Endothelial cell of umbilical vein (primary cell): ENCODE measurements at regions not wholly inside any gene's neighbourhood (a gene's known extent, or its start where the extent isn't known, plus 50 kb on each side); places are given as distances from the start of the nearest gene placed in this dataset.

Experiments
- BruUV-seq: library from RNA; stranded (reverse); fragments of 400-500 nt; replicated peaks from 2 replicates; lab custom pipeline; 2021; lab: Mats Ljungman, UMichigan
- CTCF ChIA-PET: fragments of 300-600, 350-600 bp; sonication (Branson Sonifier 250); formaldehyde crosslinking; loops from one replicate; lab custom pipeline; 2021; ENCODE audit warnings: antibody characterized with exemption, inconsistent platforms; lab: Charles Lee
- POLR2A ChIA-PET: fragments of 300-600, 350-600 bp; sonication (Branson Sonifier 250); formaldehyde crosslinking; loops from one replicate; lab custom pipeline; 2021; ENCODE audit warnings: antibody characterized with exemption, inconsistent platforms; lab: Charles Lee
- DNase-seq: peaks from one replicate; pipeline ENCODE4 v3.0.0-alpha.2; 2011; ENCODE audit warnings: low read depth, low spot score
- FAIRE-seq: peaks from 2 replicates; lab custom pipeline; 2011; peaks lifted over from hg19 to GRCh38; lab: Jason Lieb, UNC
- H2AFZ ChIP-seq: 2 replicates; pipeline ENCODE4 v1.6.0; 2012; ENCODE audit warnings: low read depth, low read length, control low read depth, inconsistent platforms
- H3K27ac ChIP-seq: 2 replicates; pipeline ENCODE4 v1.5.1; 2011; ENCODE audit warnings: low read depth, mild to moderate bottlenecking, control low read depth, low read length, moderate library complexity; ENCODE audit not compliant: insufficient read depth
- H3K27me3 ChIP-seq, 2 experiments: 2 replicates each; pipeline versions ENCODE4 v1.6.0 to v1.6.1; 2011; ENCODE audit warnings: low read length in 2 of 2, mixed read lengths in 1 of 2; ENCODE audit not compliant: control insufficient read depth in 2 of 2, insufficient read depth in 2 of 2
- H3K36me3 ChIP-seq, 2 experiments: 2 replicates in 1 of 2; 3 replicates in 1 of 2; pipeline ENCODE4 v1.5.1; 2011; ENCODE audit warnings: low read length in 2 of 2, mild to moderate bottlenecking in 1 of 2, moderate library complexity in 1 of 2; ENCODE audit not compliant: control insufficient read depth in 2 of 2, insufficient read depth in 2 of 2; ENCODE audit errors: extremely low read depth in 1 of 2
- H3K4me1 ChIP-seq: 3 replicates; pipeline ENCODE4 v1.5.1; 2011; ENCODE audit warnings: mild to moderate bottlenecking, low read length; ENCODE audit not compliant: control insufficient read depth, insufficient read depth; ENCODE audit errors: extremely low read depth
- H3K4me2 ChIP-seq: 2 replicates; pipeline ENCODE4 v1.6.1; 2011; ENCODE audit warnings: low read length, control low read depth, mixed read lengths; ENCODE audit not compliant: insufficient read depth
- H3K4me3 ChIP-seq, 3 experiments: fragments of 200-600 bp in 1 of 3; sonication (generic), shearing (Covaris generic) in 1 of 3; replicated peaks in 1 of 3; 2 replicates each; pipeline ENCODE4 v1.5.1; 2011 to 2016; ENCODE audit warnings: control low read depth in 3 of 3, low read length in 3 of 3, mild to moderate bottlenecking in 2 of 3, inconsistent platforms in 1 of 3, low read depth in 1 of 3, moderate library complexity in 1 of 3; ENCODE audit not compliant: insufficient read depth in 1 of 3
- H3K79me2 ChIP-seq: 2 replicates; pipeline ENCODE4 v1.6.0; 2012; ENCODE audit warnings: low read length, inconsistent platforms; ENCODE audit not compliant: control insufficient read depth, insufficient read depth
- H3K9ac ChIP-seq: replicated peaks from 2 replicates; pipeline ENCODE3; 2011; ENCODE audit warnings: low read length, control low read depth; ENCODE audit not compliant: insufficient read depth; ENCODE audit errors: extremely low read depth
- H3K9me1 ChIP-seq: replicated peaks from 3 replicates; pipeline ENCODE4 v1.6.0; 2011; ENCODE audit warnings: mild to moderate bottlenecking, low read length; ENCODE audit not compliant: control insufficient read depth, insufficient read depth; ENCODE audit errors: extremely low read depth
- H3K9me3 ChIP-seq: replicated peaks from 2 replicates; pipeline ENCODE4 v1.5.1; 2012; ENCODE audit warnings: low read length, inconsistent platforms; ENCODE audit not compliant: control insufficient read depth, insufficient read depth
- H4K20me1 ChIP-seq: replicated peaks from 2 replicates; pipeline ENCODE3; 2011; ENCODE audit warnings: mild to moderate bottlenecking, low read length; ENCODE audit not compliant: control insufficient read depth, insufficient read depth; ENCODE audit errors: extremely low read depth
- CTCF ChIP-seq, 2 donors: IDR thresholded peaks; 1 replicate in 1 of 2; 2 replicates in 1 of 2; pipeline ENCODE4 v1.5.1; 2011; ENCODE audit warnings: low read length in 2 of 2, mild to moderate bottlenecking in 2 of 2, moderate library complexity in 2 of 2, control low read depth in 1 of 2, inconsistent platforms in 1 of 2, low read depth in 1 of 2; ENCODE audit not compliant: insufficient read depth in 1 of 2; ENCODE audit errors: extremely low read depth in 1 of 2
- EZH2 ChIP-seq: IDR thresholded peaks from 2 replicates; pipeline ENCODE4 v1.6.1; 2012; ENCODE audit warnings: borderline replicate concordance, low read depth, mild to moderate bottlenecking, moderate library complexity, low read length, inconsistent platforms; ENCODE audit not compliant: severe bottlenecking
- FOS ChIP-seq: IDR thresholded peaks from 2 replicates; pipeline ENCODE4 v1.6.1; 2011; ENCODE audit warnings: mild to moderate bottlenecking, low read length, moderate library complexity, borderline replicate concordance; ENCODE audit not compliant: insufficient read depth
- GATA2 ChIP-seq: IDR thresholded peaks from 2 replicates; pipeline ENCODE4 v1.7.0; 2011; ENCODE audit warnings: low read depth, mild to moderate bottlenecking, moderate library complexity, mixed read lengths, low read length; ENCODE audit not compliant: insufficient read length, insufficient read depth
- JUN ChIP-seq: IDR thresholded peaks from 2 replicates; pipeline ENCODE4 v1.6.1; 2011; ENCODE audit warnings: borderline replicate concordance, low read depth; ENCODE audit not compliant: insufficient read length, insufficient read depth
- MYC ChIP-seq: IDR thresholded peaks from one replicate; pipeline ENCODE4 v1.6.1; 2011; ENCODE audit warnings: mild to moderate bottlenecking, low read depth, low read length
- POLR2A ChIP-seq: IDR thresholded peaks from 2 replicates; pipeline ENCODE4 v1.6.1; 2012; ENCODE audit warnings: low read depth, mild to moderate bottlenecking, control low read depth, low read length
- POLR2AphosphoS5 ChIP-seq: IDR thresholded peaks from 2 replicates; pipeline ENCODE4 v1.6.1; 2012; ENCODE audit warnings: low read depth, mild to moderate bottlenecking, control low read depth, low read length, moderate library complexity; ENCODE audit not compliant: insufficient read depth
- dilution Hi-C: fragments of 300-500 bp; cut with MboI; formaldehyde crosslinking; loops from one replicate; pipeline ENCODE4 v1.15.0; 2019; ENCODE audit warnings: low sequenced_read_pairs; ENCODE audit not compliant: extremely low pct_ligation_motif_present
- intact Hi-C: fragments of 100-400 bp; cut with micrococcal nuclease; formaldehyde crosslinking; loops from one replicate; pipeline ENCODE4 v1.10.0; 2022
- TF ChIP-seq, protein P1 (sequence below): IDR thresholded peaks from 2 replicates; pipeline ENCODE4 v1.6.1; 2011; ENCODE audit not compliant: insufficient read depth, insufficient read length

DNA sequence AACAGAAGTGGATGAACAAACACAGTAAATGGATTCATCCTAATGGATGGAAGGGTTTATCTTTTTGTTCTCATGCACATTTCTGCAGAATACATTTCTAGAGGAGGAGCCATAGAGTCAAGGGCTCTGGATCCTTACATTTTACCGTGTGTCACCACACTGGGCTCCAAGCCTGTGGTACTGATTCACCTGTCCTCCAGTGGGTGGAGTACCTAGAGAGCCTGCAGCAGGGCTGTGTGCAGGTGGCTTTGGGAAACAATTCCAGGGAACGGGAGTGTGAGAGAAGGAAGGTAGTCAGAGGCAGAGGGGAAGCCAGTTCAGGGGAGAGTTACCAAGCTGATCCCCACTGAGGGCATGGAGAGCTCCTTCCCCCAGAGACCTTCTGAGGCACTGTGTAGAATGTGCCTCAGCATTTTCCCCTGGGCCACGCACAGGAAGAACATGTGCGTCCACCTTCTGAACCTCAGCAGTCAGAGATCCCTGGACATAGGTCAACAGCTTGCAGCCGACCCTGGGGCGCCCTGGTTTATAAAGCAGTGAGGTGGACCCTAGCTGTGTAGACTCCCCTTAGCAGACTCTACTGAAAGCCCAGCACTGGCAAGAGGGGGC, 85.3 kb upstream of the SLC22A23 start:
- Histone ChIP-seq H2AFZ (no peak overlapping the region), H3K4me1 (peaks cover 8% of the 10 kb centered on the region), H3K27ac (no peak overlapping the region), H3K9me3 (no peaks in the 10 kb centered on the region), H3K4me3 (no peak overlapping the region), H3K36me3 (no peaks in the 10 kb centered on the region), H4K20me1 (no peaks in the 10 kb centered on the region), H3K4me2 (no peak overlapping the region), H3K9me1 (no peaks in the 10 kb centered on the region), H3K27me3 (peaks cover 6% of the 10 kb centered on the region in 2 experiments), H3K79me2 (no peaks in the 10 kb centered on the region), H3K9ac (no peak overlapping the region)
- BruUV-seq, result no TSS peak
- intact Hi-C loops, result loop anchor here (10.0 kb wide), 1 partner anchor 463 kb away; no protein-coding TSS in a partner anchor
- ChIA-PET POLR2A (no interaction called here), CTCF (interaction anchor here (1.0 kb wide), 1 partner anchor 20 kb away, joined by 3 read pairs; no protein-coding TSS in a partner anchor)
- DNase-seq (no peak), FAIRE-seq (no peak)
- no peak for TF ChIP-seq POLR2A
- TF ChIP-seq GATA2, result no peak
- TF ChIP-seq CTCF (IDR thresholded peaks at IDR 0.05; ENCODE audit: extremely low read depth in 1 of 2, insufficient read depth in 1 of 2, low read depth in 1 of 2, low read length in 2 of 2), result no peak
- no peak for TF ChIP-seq POLR2AphosphoS5
- TF ChIP-seq MYC, result no peak
- TF ChIP-seq JUN, result no peak
- TF ChIP-seq EZH2, result no peak
- no peak for TF ChIP-seq FOS
- TF ChIP-seq, protein P1, sequence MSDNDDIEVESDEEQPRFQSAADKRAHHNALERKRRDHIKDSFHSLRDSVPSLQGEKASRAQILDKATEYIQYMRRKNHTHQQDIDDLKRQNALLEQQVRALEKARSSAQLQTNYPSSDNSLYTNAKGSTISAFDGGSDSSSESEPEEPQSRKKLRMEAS, result no peak
- dilution Hi-C loops, result no loop called here
